ENCODE measurements at regions not wholly inside any gene's neighbourhood (a gene's known extent, or its start where the extent isn't known, plus 50 kb on each side); places are given as distances from the start of the nearest gene placed in this dataset.

- TF ChIP-seq POLR2A (IDR thresholded peaks at IDR 0.05; ENCODE audit: low read length) (no peak), MAX (IDR thresholded peaks at IDR 0.05) (no peak)
These were observed 51.0 kb upstream of the KLF13 start for GRCh38 chr15:31275331-31276262.

All from A549 (cell line).